HG03103 (cell line): ENCODE measurements at regions not wholly inside any gene's neighbourhood (a gene's known extent, or its start where the extent isn't known, plus 50 kb on each side); places are given as distances from the start of the nearest gene placed in this dataset.
"Not testable (repeated sequence)": the region's sequence is repeated elsewhere in the genome, so short reads cannot be mapped to it uniquely, and the experiment has no call there.

Source experiments
- ATAC-seq: cut with Tn5 transposase; IDR thresholded peaks from one replicate; pipeline ENCODE4 v1.9.1; 2021; ENCODE audit warnings: low read depth; ENCODE audit not compliant: unreplicated experiment

GRCh38 chr10:128178302-128178958 lies 52.2 kb upstream of the MKI67 start:
- peak; percentile 95 for ATAC-seq

GRCh38 chr10:128180843-128181242 lies 54.6 kb upstream of the MKI67 start:
- ATAC-seq = no peak

GRCh38 chr10:128185627-128186026 lies 59.4 kb upstream of the MKI67 start:
- ATAC-seq = no peak

DNA sequence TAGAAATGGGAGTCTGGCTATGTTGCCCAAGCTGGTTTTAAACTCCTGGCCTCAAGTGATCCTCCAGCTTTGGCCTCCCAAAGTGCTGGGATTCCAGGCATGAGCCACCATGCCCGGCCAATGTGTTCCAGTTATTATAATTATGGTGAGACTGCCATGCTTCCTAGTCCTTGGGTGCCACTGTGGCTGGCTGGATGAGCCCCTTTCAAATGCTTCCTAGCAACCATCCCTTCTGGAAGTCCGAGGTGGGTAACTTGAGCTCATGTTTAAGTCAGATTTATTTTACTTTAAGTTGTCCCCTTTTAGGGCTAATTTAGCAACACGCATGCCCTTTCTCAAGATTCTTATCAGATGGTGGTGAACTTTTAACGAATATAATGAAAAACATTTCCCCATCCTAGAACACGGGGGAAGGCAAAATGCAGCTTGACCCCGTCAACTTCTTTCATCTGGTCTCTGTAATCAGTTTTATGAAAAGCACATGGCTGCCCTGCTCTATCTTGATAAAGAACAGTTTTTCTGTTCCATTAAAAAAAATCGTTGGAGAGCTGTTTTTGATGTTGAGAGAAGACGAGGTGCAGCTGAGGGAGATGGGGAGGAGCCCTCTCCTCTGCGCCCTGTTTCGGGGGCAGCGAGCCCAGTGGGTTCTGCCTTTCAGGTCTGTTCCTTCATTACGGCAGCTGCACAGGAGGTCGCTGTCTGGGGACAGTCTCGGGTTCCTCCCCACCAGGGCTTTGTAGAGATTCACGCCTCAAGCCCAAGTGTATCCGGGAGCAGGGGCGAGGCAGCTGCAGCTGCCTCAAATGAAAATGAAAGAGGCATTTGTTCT lies 61.0 kb upstream of the MKI67 start:
- no peak for ATAC-seq

- ATAC-seq = no peak
Measured at GRCh38 chr10:128187788-128188185, 61.6 kb upstream of the MKI67 start.

- ATAC-seq = no peak
Measured at GRCh38 chr10:128189176-128189575, 63.0 kb upstream of the MKI67 start.

GRCh38 chr10:128191847-128192246 lies 65.6 kb upstream of the MKI67 start:
- no peak for ATAC-seq

- ATAC-seq = not testable (repeated sequence)
Measured at GRCh38 chr10:128201826-128202225, 75.6 kb upstream of the MKI67 start.

GRCh38 chr10:128203028-128203427 lies 76.8 kb upstream of the MKI67 start:
- no peak for ATAC-seq

- ATAC-seq = not testable (repeated sequence)
Measured at GRCh38 chr10:128205591-128205990, 79.4 kb upstream of the MKI67 start.

DNA sequence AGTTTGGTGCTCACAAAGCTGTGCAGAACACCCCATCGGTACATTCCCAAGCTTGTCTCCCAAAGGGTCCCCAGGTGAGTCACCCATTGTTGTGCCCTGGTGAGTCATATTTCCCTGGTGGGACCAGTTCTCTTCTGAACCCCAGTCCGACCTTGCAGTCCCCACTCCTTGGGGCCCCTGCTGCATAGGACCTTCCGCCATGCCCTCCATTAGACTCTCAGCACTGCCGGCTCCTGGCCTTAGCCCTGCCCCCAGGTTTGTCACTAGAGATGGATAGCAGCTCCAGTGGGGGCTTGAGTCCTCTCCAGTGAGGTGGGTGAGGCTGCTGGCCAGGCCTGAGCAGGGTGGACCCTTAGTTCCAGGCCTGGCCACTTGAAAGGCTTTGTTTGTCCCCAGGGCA lies 80.5 kb upstream of the MKI67 start:
- ATAC-seq = no peak

DNA sequence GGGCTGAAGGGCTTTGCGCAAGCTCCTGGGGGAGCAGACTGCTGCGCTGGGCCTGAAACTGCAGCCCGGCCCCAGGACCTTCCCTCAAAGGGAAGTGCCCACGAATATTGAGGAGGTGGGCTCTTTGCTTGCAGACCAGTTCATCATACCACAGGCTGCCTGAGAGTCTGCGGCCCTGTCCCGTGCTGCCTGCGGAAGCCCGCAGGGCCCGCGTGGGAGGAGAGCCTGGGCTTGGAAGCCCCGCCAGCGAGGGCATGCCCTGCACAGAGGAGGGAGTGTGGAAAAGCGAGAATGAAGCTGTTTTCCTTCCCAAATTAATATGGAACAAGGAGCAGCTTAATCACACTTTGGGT lies 83.6 kb upstream of the MKI67 start:
- no peak for ATAC-seq

GRCh38 chr10:128210215-128211063 lies 84.2 kb upstream of the MKI67 start:
- peak; percentile 38 for ATAC-seq

- ATAC-seq = no peak
Measured at GRCh38 chr10:128211064-128211504, 84.9 kb upstream of the MKI67 start.

DNA sequence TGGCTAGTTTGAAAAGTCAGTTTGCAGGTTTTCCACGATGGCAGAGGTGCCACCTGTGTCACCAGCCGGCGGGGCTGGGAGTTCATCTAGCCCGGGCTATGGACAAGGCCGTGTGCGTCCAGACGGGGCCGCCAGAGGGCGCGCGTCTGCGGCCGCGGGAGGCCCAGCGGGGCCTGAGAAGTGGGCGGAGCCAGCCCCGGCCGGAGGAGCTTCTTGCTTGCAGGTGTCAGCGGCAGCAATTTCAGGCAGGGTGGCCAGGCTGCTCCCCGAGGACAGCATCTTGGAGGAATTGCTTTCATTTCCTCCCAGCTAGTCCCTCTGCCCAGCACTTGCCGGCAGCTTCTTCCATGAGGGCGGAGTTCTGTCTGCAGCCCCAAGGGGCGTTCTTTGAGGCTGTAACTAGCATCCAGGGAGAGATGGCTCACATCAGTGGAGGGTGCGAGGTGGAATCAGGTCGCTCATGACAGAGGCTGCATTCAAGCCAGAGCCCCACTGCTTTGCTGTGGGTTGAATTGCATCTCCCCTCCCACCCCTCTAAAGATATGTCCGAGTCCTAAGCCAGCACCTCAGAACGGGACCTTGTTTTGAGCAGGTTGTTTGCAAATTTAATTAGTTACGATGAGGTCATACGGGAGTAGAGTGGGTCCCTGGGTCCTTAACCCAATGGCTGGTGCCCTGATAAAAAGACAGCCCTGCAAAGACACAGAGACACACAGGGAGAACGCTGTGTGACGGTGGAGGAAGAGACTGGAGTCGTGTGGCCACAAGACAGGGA lies 85.9 kb upstream of the MKI67 start:
- peak; percentile 94 for ATAC-seq

DNA sequence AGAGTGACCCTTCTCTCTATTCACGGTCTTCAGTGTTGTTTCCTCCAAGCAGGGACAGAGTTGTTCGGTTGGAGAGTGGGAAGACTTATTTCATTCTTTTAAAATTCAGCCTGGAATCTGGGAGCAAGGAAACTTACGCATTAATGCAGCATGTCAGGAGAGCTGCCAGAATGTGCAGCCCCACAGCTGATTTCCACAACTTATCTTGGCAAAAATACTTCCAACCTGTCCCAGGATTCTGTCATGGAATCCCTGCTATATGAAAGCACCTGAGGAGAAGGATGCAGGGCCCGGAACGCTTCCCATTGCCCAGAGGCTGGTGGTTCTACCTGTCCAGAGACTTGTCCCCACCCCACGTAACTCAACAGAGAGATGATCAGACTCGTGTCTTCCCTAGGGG lies 86.9 kb upstream of the MKI67 start:
- no peak for ATAC-seq

DNA sequence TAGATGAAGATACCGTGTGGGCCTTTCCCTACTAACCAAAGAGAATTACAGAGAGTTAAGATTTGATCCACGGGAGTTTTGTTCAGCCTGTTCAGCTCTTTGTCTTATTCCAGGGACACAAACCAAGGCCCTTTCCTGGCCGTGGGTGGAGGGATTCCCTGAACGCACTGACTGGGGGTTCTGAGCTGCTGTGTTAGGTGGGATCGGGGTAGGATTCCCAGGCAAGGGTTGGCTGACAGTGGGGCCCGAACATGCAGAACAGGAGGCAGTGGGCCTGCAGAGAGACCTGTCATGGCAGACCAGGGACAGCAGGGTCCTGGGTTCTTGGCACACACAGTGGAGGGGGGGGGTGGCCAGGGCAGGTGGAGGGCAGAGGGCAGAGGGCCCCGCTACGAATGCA lies 89.5 kb upstream of the MKI67 start:
- ATAC-seq = no peak

DNA sequence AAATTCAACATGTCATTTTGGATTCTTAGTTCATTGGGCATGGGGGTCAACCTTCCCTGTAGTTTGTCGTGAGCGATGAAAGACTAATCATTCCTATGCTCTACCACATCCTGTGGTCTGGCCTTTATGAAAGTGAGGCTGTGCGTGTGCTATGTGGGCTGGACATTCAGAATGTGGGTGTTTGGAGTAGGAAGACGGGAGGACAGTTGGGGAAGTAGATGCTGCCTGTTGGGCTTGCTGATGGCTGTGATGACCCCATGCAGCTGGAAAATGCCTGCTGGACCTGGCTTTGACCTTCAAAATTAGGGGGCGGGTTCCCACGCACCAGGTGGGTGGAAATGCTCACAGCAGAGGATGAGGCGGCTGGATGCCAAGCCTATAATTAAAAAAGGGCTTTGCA lies 90.9 kb upstream of the MKI67 start:
- no peak for ATAC-seq

- ATAC-seq = no peak
Measured at GRCh38 chr10:128218161-128218560, 91.9 kb upstream of the MKI67 start.

GRCh38 chr10:128219295-128219694 lies 93.1 kb upstream of the MKI67 start:
- ATAC-seq = no peak
